Cardiac muscle cell (in vitro differentiated cells and primary cell): ENCODE measurements at regions not wholly inside any gene's neighbourhood (a gene's known extent, or its start where the extent isn't known, plus 50 kb on each side); places are given as distances from the start of the nearest gene placed in this dataset.
A peak's percentile ranks its signal among the peaks of the same experiment; 100 is the strongest.

Source experiments
- DNase-seq, 2 donors: peaks; one replicate each; pipeline versions ENCODE4 v3.0.0 to v3.0.0-alpha.2; 2010 to 2017; ENCODE audit warnings: low read depth in 1 of 2, low spot score in 1 of 2
- H3K27ac ChIP-seq: fragments of 200-600 bp; sonication (generic); 2 replicates; pipeline ENCODE4 v1.5.1; 2016
- H3K27me3 ChIP-seq: fragments of 200-600 bp; sonication (generic); 2 replicates; pipeline ENCODE4 v1.6.0; 2016; ENCODE audit warnings: control low read depth
- H3K36me3 ChIP-seq: fragments of 200-600 bp; sonication (generic); 2 replicates; pipeline ENCODE4 v1.5.1; 2016; ENCODE audit warnings: control low read depth
- H3K4me1 ChIP-seq: fragments of 200-600 bp; sonication (generic); 2 replicates; pipeline ENCODE4 v1.8.1; 2017; ENCODE audit warnings: low read depth, mild to moderate bottlenecking, mixed run types
- H3K4me3 ChIP-seq: fragments of 200-600 bp; sonication (generic); 2 replicates; pipeline ENCODE4 v1.5.1; 2016; ENCODE audit warnings: mild to moderate bottlenecking
- H3K9me3 ChIP-seq: fragments of 200-600 bp; sonication (generic); 2 replicates; pipeline ENCODE4 v1.5.1; 2017; ENCODE audit warnings: low read depth, mild to moderate bottlenecking, control low read depth
- CTCF ChIP-seq: IDR thresholded peaks from 2 replicates; pipeline ENCODE4 v1.5.1; 2012; ENCODE audit warnings: low read depth, mild to moderate bottlenecking, low read length

GRCh38 chr2:240343548-240343947, 91.9 kb upstream of the GPC1 start:
- Histone ChIP-seq H3K36me3 (no peaks in the 10 kb centered on the region), H3K4me1 (no peaks in the 10 kb centered on the region), H3K9me3 (no peaks in the 10 kb centered on the region), H3K27ac (no peak overlapping the region), H3K4me3 (no peak overlapping the region), H3K27me3 (no peaks in the 10 kb centered on the region)
- no peak for TF ChIP-seq CTCF
- peak in 1 of 2 donors; percentile 21 for DNase-seq

GRCh38 chr2:240344904-240345303, 90.6 kb upstream of the GPC1 start:
- DNase-seq: no peak
- no peaks in the 10 kb centered on the region for H3K27me3 ChIP-seq
- H3K9me3 ChIP-seq: no peaks in the 10 kb centered on the region
- H3K27ac ChIP-seq: no peak overlapping the region
- no peak for TF ChIP-seq CTCF
- no peaks in the 10 kb centered on the region for H3K4me1 ChIP-seq
- H3K4me3 ChIP-seq: no peak overlapping the region
- H3K36me3 ChIP-seq: no peaks in the 10 kb centered on the region

- no peaks in the 10 kb centered on the region for H3K27me3 ChIP-seq
- no peak overlapping the region for H3K4me3 ChIP-seq
- no peak overlapping the region for H3K27ac ChIP-seq
- no peaks in the 10 kb centered on the region for H3K4me1 ChIP-seq
- H3K36me3 ChIP-seq: no peaks in the 10 kb centered on the region
- no peak for DNase-seq
- no peak for TF ChIP-seq CTCF
- no peaks in the 10 kb centered on the region for H3K9me3 ChIP-seq
These were observed 89.3 kb upstream of the GPC1 start for GRCh38 chr2:240346015-240346752.

GRCh38 chr2:240346753-240347372, 88.6 kb upstream of the GPC1 start:
- Histone ChIP-seq H3K4me3 (no peak overlapping the region), H3K27ac (no peak overlapping the region), H3K4me1 (no peaks in the 10 kb centered on the region), H3K27me3 (no peaks in the 10 kb centered on the region), H3K36me3 (no peaks in the 10 kb centered on the region), H3K9me3 (no peaks in the 10 kb centered on the region)
- TF ChIP-seq CTCF: no peak
- DNase-seq: no peak

- Histone ChIP-seq H3K4me1 (no peaks in the 10 kb centered on the region), H3K27me3 (no peaks in the 10 kb centered on the region), H3K36me3 (no peaks in the 10 kb centered on the region), H3K9me3 (no peaks in the 10 kb centered on the region), H3K4me3 (no peak overlapping the region), H3K27ac (no peak overlapping the region)
- no peak for TF ChIP-seq CTCF
- DNase-seq: no peak
These were observed 88.0 kb upstream of the GPC1 start for GRCh38 chr2:240347373-240347940.
